A549 (cell line): ENCODE measurements at regions not wholly inside any gene's neighbourhood (a gene's known extent, or its start where the extent isn't known, plus 50 kb on each side); places are given as distances from the start of the nearest gene placed in this dataset.

Experiments
- ATAC-seq, 2 experiments: fragments of 200-7000 bp in 1 of 2; fragments of >200 bp in 1 of 2; cut with Nextera tagmentation in 1 of 2; cut with Tn5 transposase in 1 of 2; 3 replicates each; pipeline versions ENCODE4 v1.8.0 to v1.9.1; 2018 to 2020; ENCODE audit warnings: mild to moderate bottlenecking in 1 of 2, moderate library complexity in 1 of 2
- CTCF ChIA-PET: fragments of 300-600 bp; sonication (Branson Sonifier 250); formaldehyde crosslinking; extraction: SDS; loops from one replicate; lab custom pipeline; 2021; ENCODE audit warnings: antibody characterized with exemption, inconsistent platforms; lab: Yijun Ruan, JAX
- POLR2A ChIA-PET: fragments of 350-600 bp; formaldehyde crosslinking; extraction: SDS; loops from one replicate; lab custom pipeline; 2021; ENCODE audit warnings: antibody characterized with exemption, inconsistent platforms; lab: Yijun Ruan, JAX
- DNase-seq, 2 experiments: peaks; one replicate each; pipeline versions ENCODE4 v3.0.0 to v3.0.0-alpha.2; 2011 to 2016; ENCODE audit warnings: low read depth in 1 of 2, low spot score in 1 of 2
- FAIRE-seq: peaks from 2 replicates; lab custom pipeline; 2011; peaks lifted over from hg19 to GRCh38; lab: Jason Lieb, UNC
- H3K27ac ChIP-seq, 2 experiments: fragments of >200 bp; sonication (Bioruptor Twin); formaldehyde crosslinking; 3 replicates each; pipeline ENCODE4 v1.5.1; 2016 to 2017
- H3K4me1 ChIP-seq: fragments of >200 bp; sonication (Bioruptor Twin); formaldehyde crosslinking; 3 replicates; pipeline ENCODE4 v1.6.1; 2016
- H3K4me2 ChIP-seq: fragments of >200 bp; sonication (Bioruptor Twin); formaldehyde crosslinking; 3 replicates; pipeline ENCODE4 v1.6.1; 2016
- H3K4me3 ChIP-seq: fragments of >200 bp; sonication (Bioruptor Twin); formaldehyde crosslinking; 3 replicates; pipeline ENCODE4 v1.5.1; 2016
- H3K9me3 ChIP-seq: fragments of >200 bp; sonication (Bioruptor Twin); formaldehyde crosslinking; 3 replicates; pipeline ENCODE4 v1.6.1; 2016
- BCL3 ChIP-seq: fragments of >200 bp; sonication (Bioruptor Twin); formaldehyde crosslinking; IDR thresholded peaks from 3 replicates; pipeline ENCODE4 v1.6.1; 2016
- BHLHE40 ChIP-seq: IDR thresholded peaks from 2 replicates; pipeline ENCODE4 v1.6.1; 2012; ENCODE audit warnings: low read depth, low read length, inconsistent platforms
- CHD2 ChIP-seq: fragments of 150-350 bp; IDR thresholded peaks from 2 replicates; pipeline ENCODE4 v1.6.1; 2014; ENCODE audit warnings: low read length; ENCODE audit not compliant: partially characterized antibody
- E2F6 ChIP-seq: IDR thresholded peaks from 2 replicates; pipeline ENCODE4 v1.6.1; 2012; ENCODE audit warnings: low read depth, borderline replicate concordance
- ELK1 ChIP-seq: fragments of 150-350 bp; IDR thresholded peaks from 2 replicates; pipeline ENCODE4 v1.6.1; 2014; ENCODE audit warnings: low read depth, mild to moderate bottlenecking, low read length
- EP300 ChIP-seq, 2 experiments: fragments of >200 bp; sonication (Bioruptor Twin); formaldehyde crosslinking; IDR thresholded peaks; 2 replicates in 1 of 2; 3 replicates in 1 of 2; pipeline ENCODE4 v1.6.1; 2016 to 2017
- FOSB ChIP-seq: fragments of 250-450 bp; sonication (Bioruptor Pico); IDR thresholded peaks from 2 replicates; pipeline ENCODE4 v1.5.0; 2020; ENCODE audit warnings: mild to moderate bottlenecking, moderate library complexity
- FOXS1 ChIP-seq: fragments of 250-450 bp; sonication (Bioruptor Pico); IDR thresholded peaks from 2 replicates; pipeline ENCODE4 v1.5.0; 2020; ENCODE audit warnings: mild to moderate bottlenecking, moderate library complexity
- HDAC2 ChIP-seq: fragments of 200-600 bp; sonication (generic); IDR thresholded peaks from 2 replicates; pipeline ENCODE4 v1.6.1; 2016
- HEYL ChIP-seq: fragments of 250-450 bp; sonication (Bioruptor Pico); IDR thresholded peaks from 2 replicates; pipeline ENCODE4 v1.8.0; 2021; ENCODE audit warnings: mild to moderate bottlenecking, moderate library complexity
- HOXB5 ChIP-seq: fragments of 250-450 bp; sonication (Bioruptor Pico); IDR thresholded peaks from 2 replicates; pipeline ENCODE4 v1.5.0; 2020; ENCODE audit warnings: mild to moderate bottlenecking, moderate library complexity
- JUN ChIP-seq, 2 experiments: fragments of >200 bp; sonication (Bioruptor Twin); formaldehyde crosslinking; IDR thresholded peaks; 2 replicates in 1 of 2; 3 replicates in 1 of 2; pipeline ENCODE4 v1.6.1; 2016 to 2017
- JUNB ChIP-seq: fragments of >200 bp; sonication (Bioruptor Twin); formaldehyde crosslinking; IDR thresholded peaks from 2 replicates; pipeline ENCODE4 v1.6.1; 2016
- KDM1A ChIP-seq: fragments of 200-600 bp; sonication (generic); IDR thresholded peaks from 2 replicates; pipeline ENCODE4 v1.6.1; 2016; ENCODE audit warnings: low read depth, mild to moderate bottlenecking
- MAFK ChIP-seq: fragments of 450-650 bp; IDR thresholded peaks from 2 replicates; pipeline ENCODE4 v1.6.1; 2014; ENCODE audit not compliant: partially characterized antibody
- MAX ChIP-seq: IDR thresholded peaks from 2 replicates; pipeline ENCODE4 v1.6.1; 2012
- MAZ ChIP-seq: fragments of 150-350 bp; IDR thresholded peaks from 2 replicates; pipeline ENCODE4 v1.6.1; 2014; ENCODE audit warnings: antibody characterized with exemption, low read depth, low read length, borderline replicate concordance
- MYC ChIP-seq: IDR thresholded peaks from 2 replicates; pipeline ENCODE4 v1.6.1; 2012; ENCODE audit warnings: mild to moderate bottlenecking, inconsistent platforms, low read length, improper control_type of control experiment, borderline replicate concordance
- PBX3 ChIP-seq: IDR thresholded peaks from 2 replicates; pipeline ENCODE4 v1.6.1; 2012
- PHF8 ChIP-seq: fragments of 200-600 bp; sonication (generic); IDR thresholded peaks from 2 replicates; pipeline ENCODE4 v1.6.1; 2016; ENCODE audit warnings: low read depth, mild to moderate bottlenecking, antibody characterized with exemption, moderate library complexity, borderline replicate concordance
- RAD21 ChIP-seq, 2 experiments: fragments of >200 bp in 1 of 2; sonication (Bioruptor Twin) in 1 of 2; formaldehyde crosslinking in 1 of 2; IDR thresholded peaks in 1 of 2; conservative IDR thresholded peaks in 1 of 2; 2 replicates in 1 of 2; 3 replicates in 1 of 2; pipeline ENCODE4 v1.6.1; 2012 to 2018; ENCODE audit warnings: inconsistent platforms in 1 of 2
- RCOR1 ChIP-seq: fragments of 150-350 bp; IDR thresholded peaks from 2 replicates; pipeline ENCODE4 v1.6.1; 2014; ENCODE audit warnings: antibody characterized with exemption, low read length, low read depth
- RFX5 ChIP-seq: fragments of 450-650 bp; IDR thresholded peaks from 2 replicates; pipeline ENCODE4 v1.7.1; 2014; ENCODE audit warnings: antibody characterized with exemption, mild to moderate bottlenecking, moderate library complexity
- RNF2 ChIP-seq: fragments of 200-600 bp; sonication (generic); IDR thresholded peaks from 2 replicates; pipeline ENCODE4 v1.6.1; 2016; ENCODE audit warnings: low read depth, mild to moderate bottlenecking, antibody characterized with exemption, moderate library complexity, borderline replicate concordance
- SREBF2 ChIP-seq: fragments of 450-650 bp; IDR thresholded peaks from 2 replicates; pipeline ENCODE4 v1.6.1; 2014; ENCODE audit warnings: mild to moderate bottlenecking, moderate library complexity
- TFCP2L1 ChIP-seq: fragments of 250-450 bp; sonication (Bioruptor Pico); IDR thresholded peaks from 2 replicates; pipeline ENCODE4 v1.5.0; 2021; ENCODE audit warnings: mild to moderate bottlenecking
- USF2 ChIP-seq: fragments of 450-650 bp; IDR thresholded peaks from 2 replicates; pipeline ENCODE4 v1.6.1; 2014; ENCODE audit warnings: antibody characterized with exemption
- ZC3H11A ChIP-seq: fragments of 450-650 bp; IDR thresholded peaks from 2 replicates; pipeline ENCODE4 v1.6.1; 2014; ENCODE audit warnings: antibody characterized with exemption, mild to moderate bottlenecking
- ZNF302 ChIP-seq: fragments of 250-450 bp; sonication (Bioruptor Pico); IDR thresholded peaks from 2 replicates; pipeline ENCODE4 v1.9.0; 2021; ENCODE audit warnings: inconsistent platforms, mild to moderate bottlenecking, moderate library complexity
- WGBS: methylation state at CpG from one replicate; pipeline ENCODE4 v1.1.6; 2017; ENCODE audit errors: missing lambda C conversion rate; 5-methylcytosine and 5-hydroxymethylcytosine counted together

GRCh38 chr13:73778242-73778864 lies 355.9 kb downstream of the KLF12 start:
- FAIRE-seq (no peak), DNase-seq (no peak), ATAC-seq (no peak)
- H3K4me2 ChIP-seq = no peak overlapping the region
- H3K4me1 ChIP-seq = no peaks in the 10 kb centered on the region
- WGBS = 94% methylated on average over 16 of the region's 17 CpGs
- CTCF ChIA-PET = interaction anchor here (1.0 kb wide), 1 partner anchor 15 kb away, joined by 3 read pairs; no protein-coding TSS in a partner anchor
- no peaks in the 10 kb centered on the region for H3K9me3 ChIP-seq
- TF ChIP-seq PHF8 = no peak
- TF ChIP-seq HOXB5 (CRISPR knock-in tag) = no peak
- no peak for TF ChIP-seq RFX5
- TF ChIP-seq ELK1 = no peak
- TF ChIP-seq MYC = no peak
- no peak for TF ChIP-seq RCOR1
- TF ChIP-seq FOSB (CRISPR knock-in tag) = no peak
- no peak for TF ChIP-seq ZNF302 (CRISPR knock-in tag)
- TF ChIP-seq JUNB = no peak
- TF ChIP-seq PBX3 = no peak
- TF ChIP-seq RNF2 = no peak
- TF ChIP-seq RAD21 (conservative IDR thresholded peaks at IDR 0.05 in 1 of 2, IDR thresholded peaks at IDR 0.05 in 1 of 2) = no peak
- no peak for TF ChIP-seq MAFK
- no peak overlapping the region for H3K27ac ChIP-seq
- no peak overlapping the region for H3K4me3 ChIP-seq
- POLR2A ChIA-PET = no interaction called here

GRCh38 chr13:73777134-73777533 lies 357.1 kb downstream of the KLF12 start:
- H3K4me1 ChIP-seq = no peaks in the 10 kb centered on the region
- CTCF ChIA-PET = no interaction called here
- TF ChIP-seq ZC3H11A = no peak
- TF ChIP-seq SREBF2 = no peak
- TF ChIP-seq HEYL (CRISPR knock-in tag) = no peak
- TF ChIP-seq FOSB (CRISPR knock-in tag) = no peak
- TF ChIP-seq TFCP2L1 (CRISPR knock-in tag) = no peak
- TF ChIP-seq BCL3 = no peak
- TF ChIP-seq HDAC2 = no peak
- no peak for TF ChIP-seq BHLHE40
- no peak for TF ChIP-seq E2F6
- TF ChIP-seq CHD2 = no peak
- TF ChIP-seq MAZ = no peak
- TF ChIP-seq FOXS1 = no peak
- no peak for TF ChIP-seq MAX
- TF ChIP-seq HOXB5 (CRISPR knock-in tag) = no peak
- TF ChIP-seq KDM1A = no peak
- no peak for TF ChIP-seq USF2
- TF ChIP-seq JUN (IDR thresholded peaks at IDR 0.05) = no peak
- TF ChIP-seq EP300 (IDR thresholded peaks at IDR 0.05) = no peak
- TF ChIP-seq RFX5 = no peak
- no peak for TF ChIP-seq PHF8
- DNase-seq (no peak), FAIRE-seq (no peak), ATAC-seq (no peak)
- no peak overlapping the region for H3K4me3 ChIP-seq
- H3K27ac ChIP-seq = no peak overlapping the region
- no peak overlapping the region for H3K4me2 ChIP-seq
- POLR2A ChIA-PET = no interaction called here
- H3K9me3 ChIP-seq = no peaks in the 10 kb centered on the region
- WGBS = 92% methylated on average over 6 of the region's 6 CpGs
